Keratinocyte (primary cell): ENCODE measurements at regions not wholly inside any gene's neighbourhood (a gene's known extent, or its start where the extent isn't known, plus 50 kb on each side); places are given as distances from the start of the nearest gene placed in this dataset.

Experiments used
- DNase-seq: peaks from one replicate; pipeline ENCODE4 v3.0.0-alpha.2; 2011; ENCODE audit warnings: low read depth, missing footprints, low spot score
- FAIRE-seq: peaks from 2 replicates; lab custom pipeline; 2011; peaks lifted over from hg19 to GRCh38; lab: Jason Lieb, UNC
- H2AFZ ChIP-seq: 2 replicates; pipeline ENCODE4 v1.6.0; 2012; ENCODE audit warnings: low read length, control low read depth, inconsistent platforms; ENCODE audit not compliant: control insufficient read depth
- H3K27ac ChIP-seq: 2 replicates; pipeline ENCODE4 v1.5.1; 2011; ENCODE audit warnings: low read length; ENCODE audit not compliant: control insufficient read depth, insufficient read depth
- H3K27me3 ChIP-seq: 3 replicates; pipeline ENCODE4 v1.6.0; 2011; ENCODE audit warnings: low read length; ENCODE audit not compliant: control insufficient read depth, insufficient read depth; ENCODE audit errors: extremely low read depth
- H3K36me3 ChIP-seq, 2 experiments: 2 replicates in 1 of 2; 3 replicates in 1 of 2; pipeline ENCODE4 v1.5.1; 2011; ENCODE audit warnings: low read length in 2 of 2, mild to moderate bottlenecking in 1 of 2; ENCODE audit not compliant: control insufficient read depth in 2 of 2, insufficient read depth in 2 of 2; ENCODE audit errors: extremely low read depth in 1 of 2
- H3K4me1 ChIP-seq: 3 replicates; pipeline ENCODE4 v1.5.1; 2011; ENCODE audit warnings: low read length; ENCODE audit not compliant: control insufficient read depth, insufficient read depth; ENCODE audit errors: extremely low read depth
- H3K4me2 ChIP-seq: 3 replicates; pipeline ENCODE4 v1.6.0; 2011; ENCODE audit warnings: low read depth, low read length; ENCODE audit not compliant: control insufficient read depth, insufficient read depth; ENCODE audit errors: extremely low read depth
- H3K4me3 ChIP-seq, 3 experiments: fragments of 200-600 bp in 1 of 3; sonication (generic) in 1 of 3; 2 replicates in 2 of 3; 3 replicates in 1 of 3; pipeline ENCODE4 v1.5.1; 2011 to 2016; ENCODE audit warnings: low read length in 3 of 3, mild to moderate bottlenecking in 3 of 3, control low read depth in 2 of 3, inconsistent platforms in 1 of 3, low read depth in 1 of 3, mixed read lengths in 1 of 3, mixed run types in 1 of 3, moderate library complexity in 1 of 3; ENCODE audit not compliant: control insufficient read depth in 2 of 3, insufficient read depth in 2 of 3; ENCODE audit errors: extremely low read depth in 1 of 3
- H3K79me2 ChIP-seq: 2 replicates; pipeline ENCODE4 v1.6.0; 2012; ENCODE audit warnings: low read length; ENCODE audit not compliant: control insufficient read depth, insufficient read depth
- H3K9ac ChIP-seq: 3 replicates; pipeline ENCODE4 v1.6.0; 2011; ENCODE audit warnings: low read length; ENCODE audit not compliant: control insufficient read depth, insufficient read depth; ENCODE audit errors: extremely low read depth
- H3K9me1 ChIP-seq: 3 replicates; pipeline ENCODE4 v1.6.0; 2011; ENCODE audit warnings: low read length; ENCODE audit not compliant: control insufficient read depth, insufficient read depth; ENCODE audit errors: extremely low read depth
- H3K9me3 ChIP-seq: 2 replicates; pipeline ENCODE4 v1.5.1; 2012; ENCODE audit warnings: low read depth, low read length; ENCODE audit not compliant: control insufficient read depth
- H4K20me1 ChIP-seq: 3 replicates; pipeline ENCODE4 v1.6.0; 2011; ENCODE audit warnings: low read length; ENCODE audit not compliant: control insufficient read depth, insufficient read depth; ENCODE audit errors: extremely low read depth
- CTCF ChIP-seq, 3 experiments: IDR thresholded peaks in 1 of 3; conservative IDR thresholded peaks in 1 of 3; optimal IDR thresholded peaks in 1 of 3; 2 replicates in 2 of 3; 3 replicates in 1 of 3; pipeline versions ENCODE3 to v1.5.1; 2011; ENCODE audit warnings: low read length in 3 of 3, mild to moderate bottlenecking in 3 of 3, moderate library complexity in 2 of 3, control low read depth in 1 of 3, inconsistent platforms in 1 of 3; ENCODE audit not compliant: insufficient read depth in 2 of 3; ENCODE audit errors: extremely low read depth in 1 of 3
- EZH2 ChIP-seq: IDR thresholded peaks from one replicate; pipeline ENCODE4 v1.6.1; 2012; ENCODE audit warnings: inconsistent platforms, mild to moderate bottlenecking, low read length, moderate library complexity
- dilution Hi-C: fragments of 300-500 bp; cut with MboI; formaldehyde crosslinking; loops from one replicate; pipeline ENCODE4 v1.7.0; 2020; ENCODE audit warnings: low sequenced_read_pairs; ENCODE audit not compliant: extremely low pct_ligation_motif_present

DNA sequence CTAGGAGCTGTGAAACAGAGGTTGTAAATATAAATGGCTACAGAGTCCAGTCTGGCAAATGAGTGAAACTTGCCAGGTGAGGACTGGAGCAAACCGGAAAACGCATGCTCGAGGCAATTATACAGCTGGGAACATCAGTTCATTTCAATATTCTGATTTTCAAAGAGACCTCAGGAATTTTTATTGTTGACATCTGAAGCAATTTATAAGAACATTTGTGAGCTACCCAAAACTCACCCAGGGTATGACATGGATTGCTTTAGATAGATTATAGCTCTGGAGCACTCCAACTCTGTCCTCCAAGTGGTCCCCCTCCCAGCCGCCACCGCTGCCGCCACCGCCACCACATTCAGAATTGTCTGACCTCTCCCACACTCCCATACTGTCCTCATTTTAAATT lies 84.6 kb upstream of the GRAMD2B start:
- Histone ChIP-seq H3K9ac (no peak overlapping the region), H3K9me1 (no peaks in the 10 kb centered on the region), H3K27me3 (no peaks in the 10 kb centered on the region), H3K4me3 (no peak overlapping the region), H3K36me3 (no peaks in the 10 kb centered on the region), H2AFZ (no peak overlapping the region), H3K4me2 (no peak overlapping the region), H4K20me1 (no peaks in the 10 kb centered on the region), H3K27ac (no peak overlapping the region), H3K4me1 (peaks cover 21% of the 10 kb centered on the region), H3K9me3 (no peaks in the 10 kb centered on the region), H3K79me2 (no peaks in the 10 kb centered on the region)
- no peak for FAIRE-seq
- DNase-seq: no peak
- dilution Hi-C loops: no loop called here
- TF ChIP-seq CTCF (optimal IDR thresholded peaks at IDR 0.05 in 1 of 3, IDR thresholded peaks at IDR 0.05 in 1 of 3, conservative IDR thresholded peaks at IDR 0.05 in 1 of 3; ENCODE audit: extremely low read depth in 1 of 3, insufficient read depth in 2 of 3, low read length in 3 of 3) (no peak), EZH2 (no peak)

DNA sequence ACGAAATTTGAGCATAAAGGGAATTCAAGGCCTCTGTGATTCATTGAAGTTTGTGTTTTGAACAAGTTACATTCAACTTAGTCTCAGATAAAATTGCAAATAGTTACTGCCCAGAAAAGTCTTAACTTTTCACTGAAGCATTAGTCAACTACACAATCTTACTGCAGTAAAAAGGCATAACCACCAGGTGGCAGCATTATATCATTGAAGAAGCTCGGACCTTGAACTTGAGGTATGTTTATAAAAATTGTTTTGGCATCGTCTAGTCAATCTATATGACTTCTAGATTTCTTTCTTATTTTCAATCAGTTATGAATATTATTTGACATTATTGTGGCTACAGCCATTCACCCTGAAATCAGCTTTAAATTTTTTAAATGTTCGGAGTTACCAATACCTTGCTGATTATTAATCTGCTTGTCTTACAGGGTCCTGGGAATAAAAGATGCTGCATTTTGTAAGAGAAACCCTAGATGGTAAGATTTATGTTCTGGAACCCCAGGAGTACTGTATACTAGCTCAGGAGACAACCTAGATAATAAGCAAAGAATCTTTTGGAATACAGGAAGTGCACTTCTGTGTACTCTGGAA lies 83.9 kb upstream of the GRAMD2B start:
- Histone ChIP-seq H3K9me3 (no peaks in the 10 kb centered on the region), H3K4me3 (no peak overlapping the region), H4K20me1 (no peaks in the 10 kb centered on the region), H3K9me1 (no peaks in the 10 kb centered on the region), H3K27me3 (no peaks in the 10 kb centered on the region), H3K79me2 (no peaks in the 10 kb centered on the region), H2AFZ (no peak overlapping the region), H3K9ac (no peak overlapping the region), H3K36me3 (no peaks in the 10 kb centered on the region), H3K4me1 (peaks cover 25% of the 10 kb centered on the region), H3K27ac (no peak overlapping the region), H3K4me2 (no peak overlapping the region)
- TF ChIP-seq EZH2 (no peak), CTCF (optimal IDR thresholded peaks at IDR 0.05 in 1 of 3, IDR thresholded peaks at IDR 0.05 in 1 of 3, conservative IDR thresholded peaks at IDR 0.05 in 1 of 3; ENCODE audit: extremely low read depth in 1 of 3, insufficient read depth in 2 of 3, low read length in 3 of 3) (peak in 2 of 3 experiments; percentile 47 to 61)
- FAIRE-seq (peak; percentile 81), DNase-seq (no peak)
- dilution Hi-C loops: no loop called here
